Right lobe of liver (tissue), 4 donors: ENCODE measurements at regions not wholly inside any gene's neighbourhood (a gene's known extent, or its start where the extent isn't known, plus 50 kb on each side); places are given as distances from the start of the nearest gene placed in this dataset.

Experiments
- CTCF ChIP-seq, 4 donors: fragments of 200-600 bp in 3 of 4; fragments of 450-650 bp in 1 of 4; IDR thresholded peaks; one replicate each; pipeline versions ENCODE4 v1.5.1 to v1.8.0; 2016 to 2022; ENCODE audit warnings: antibody characterized with exemption in 4 of 4, mild to moderate bottlenecking in 2 of 4
- POLR2A ChIP-seq: fragments of 450-650 bp; IDR thresholded peaks from one replicate; pipeline ENCODE4 v1.6.1; 2017; ENCODE audit warnings: antibody characterized with exemption, mild to moderate bottlenecking
- donor health status: DM: no; HTN: no; CAD: no.
- donor health status: DM: no; HTN: no; CAD: no.
- donor health status: DM: no; HTN: yes; CAD: no.

GRCh38 chr5:127192150-127192549, 98.4 kb upstream of the MEGF10 start:
- no peak for TF ChIP-seq CTCF (IDR thresholded peaks at IDR 0.05)
- TF ChIP-seq POLR2A = no peak
